HepG2 (cell line): ENCODE measurements at regions not wholly inside any gene's neighbourhood (a gene's known extent, or its start where the extent isn't known, plus 50 kb on each side); places are given as distances from the start of the nearest gene placed in this dataset.

Source experiments
- ATAC-seq: fragments of 200-7000 bp; cut with Tn5 transposase; 3 replicates; pipeline ENCODE4 v1.9.1; 2020; ENCODE audit warnings: mild to moderate bottlenecking, moderate library complexity
- BruUV-seq: library from RNA; stranded (reverse); fragments of 400-500 nt; replicated peaks from 2 replicates; lab custom pipeline; 2021; lab: Mats Ljungman, UMichigan
- CTCF ChIA-PET: fragments of 300-600 bp; formaldehyde crosslinking; extraction: SDS; loops from one replicate; lab custom pipeline; 2021; ENCODE audit warnings: low total read pairs, inconsistent platforms, low intra/inter-chr PET ratio; lab: Yijun Ruan, JAX
- POLR2A ChIA-PET: fragments of 350-600 bp; sonication (Branson Sonifier 250); formaldehyde crosslinking; loops from one replicate; lab custom pipeline; 2020; ENCODE audit warnings: antibody characterized with exemption, inconsistent platforms; lab: Yijun Ruan, JAX
- DNase-seq: peaks from one replicate; pipeline ENCODE4 v3.0.0-alpha.2; 2015; ENCODE audit warnings: low spot score
- FAIRE-seq: peaks from 3 replicates; lab custom pipeline; 2011; peaks lifted over from hg19 to GRCh38; lab: Jason Lieb, UNC
- H2AFZ ChIP-seq: one replicate; pipeline ENCODE4 v1.6.1; 2011; ENCODE audit warnings: low read length, inconsistent platforms
- H3K27ac ChIP-seq: fragments of 300-600 bp; 3 replicates; pipeline ENCODE4 v1.8.0; 2011; ENCODE audit warnings: mixed run types, mild to moderate bottlenecking, mixed read lengths, low read length, inconsistent platforms; ENCODE audit not compliant: insufficient read depth; ENCODE audit errors: extremely low read length
- H3K27me3 ChIP-seq, 2 experiments: fragments of 200-600 bp in 1 of 2; 2 replicates in 1 of 2; 3 replicates in 1 of 2; pipeline versions ENCODE4 v1.6.0 to v1.8.0; 2011; ENCODE audit warnings: low read length in 2 of 2, mild to moderate bottlenecking in 2 of 2, moderate library complexity in 2 of 2, inconsistent platforms in 1 of 2; ENCODE audit not compliant: insufficient read depth in 2 of 2, control insufficient read depth in 1 of 2
- H3K36me3 ChIP-seq, 2 experiments: fragments of 200-600 bp in 1 of 2; replicated peaks in 1 of 2; 2 replicates in 1 of 2; 3 replicates in 1 of 2; pipeline versions ENCODE4 v1.5.1 to v1.8.0; 2011; ENCODE audit warnings: low read length in 2 of 2, inconsistent platforms in 1 of 2; ENCODE audit not compliant: insufficient read depth in 2 of 2, control insufficient read depth in 1 of 2
- H3K4me1 ChIP-seq: 2 replicates; pipeline ENCODE4 v1.5.1; 2012; ENCODE audit warnings: low read length, inconsistent platforms; ENCODE audit not compliant: insufficient read depth
- H3K4me2 ChIP-seq: 2 replicates; pipeline ENCODE4 v1.6.0; 2011; ENCODE audit warnings: low read depth, low read length, inconsistent platforms
- H3K4me3 ChIP-seq, 3 experiments: fragments of 200-600 bp in 1 of 3; sonication (generic), shearing (Covaris generic) in 1 of 3; replicated peaks in 1 of 3; 2 replicates each; pipeline ENCODE4 v1.5.1; 2011 to 2016; ENCODE audit warnings: low read length in 3 of 3, inconsistent platforms in 2 of 3, low read depth in 2 of 3, mild to moderate bottlenecking in 2 of 3, control low read depth in 1 of 3, mixed read lengths in 1 of 3; ENCODE audit not compliant: insufficient read depth in 1 of 3
- H3K79me2 ChIP-seq: one replicate; pipeline ENCODE4 v1.6.1; 2011; ENCODE audit warnings: low read length, inconsistent platforms; ENCODE audit not compliant: insufficient read depth
- H3K9ac ChIP-seq: 2 replicates; pipeline ENCODE4 v1.6.0; 2011; ENCODE audit warnings: mild to moderate bottlenecking, low read depth, low read length, inconsistent platforms; ENCODE audit not compliant: insufficient read depth
- H3K9me3 ChIP-seq: 2 replicates; pipeline ENCODE4 v1.5.1; 2012; ENCODE audit warnings: mild to moderate bottlenecking, low read length
- H4K20me1 ChIP-seq: 2 replicates; pipeline ENCODE4 v1.6.0; 2011; ENCODE audit warnings: inconsistent platforms, mild to moderate bottlenecking, low read length, moderate library complexity; ENCODE audit not compliant: insufficient read depth
- MED1 ChIP-seq: sonication (generic); formaldehyde crosslinking; IDR thresholded peaks from 2 replicates; pipeline ENCODE4 v1.4.0; 2020; ENCODE audit warnings: missing genetic modification reagents
- MIER2 ChIP-seq: IDR thresholded peaks from 2 replicates; pipeline ENCODE4 v1.6.1; 2016; ENCODE audit warnings: missing biosample characterization, missing genetic modification reagents
- SMARCE1 ChIP-seq: fragments of 450-650 bp; IDR thresholded peaks from 2 replicates; pipeline ENCODE4 v1.6.1; 2017; ENCODE audit warnings: borderline replicate concordance
- TMF1 ChIP-seq: sonication (generic); formaldehyde crosslinking; IDR thresholded peaks from 2 replicates; pipeline ENCODE4 v1.8.1; 2022; ENCODE audit warnings: low read depth, missing genetic modification reagents
- WIZ ChIP-seq: sonication (generic); formaldehyde crosslinking; IDR thresholded peaks from 2 replicates; pipeline ENCODE4 v1.5.1; 2020; ENCODE audit warnings: mild to moderate bottlenecking, missing genetic modification reagents
- WGBS: methylation state at CpG from one replicate; pipeline ENCODE4 v1.1.6; 2017; ENCODE audit warnings: low lambda C conversion rate; 5-methylcytosine and 5-hydroxymethylcytosine counted together
- in situ Hi-C: cut with HindIII; loops from 2 replicates; pipeline ENCODE4 v1.10.0; 2017; ENCODE audit warnings: low pct_unique_long_range_greater_than_20kb; ENCODE audit not compliant: extremely low pct_ligation_motif_present
- intact Hi-C: fragments of 100-400 bp; cut with micrococcal nuclease; formaldehyde crosslinking; loops from one replicate; pipeline ENCODE4 v1.10.0; 2022; ENCODE audit not compliant: unreplicated experiment
- small RNA-seq, 3 experiments: library from RNA; depleted of rRNA; stranded (forward); fragments of <200 nt; gene quantifications; one replicate each; pipeline ENCODE3, GENCODE V24; 2012; ENCODE audit warnings: low read depth in 2 of 3, low replicate concordance in 1 of 3; ENCODE audit not compliant: insufficient read length in 3 of 3, insufficient read depth in 2 of 3

DNA sequence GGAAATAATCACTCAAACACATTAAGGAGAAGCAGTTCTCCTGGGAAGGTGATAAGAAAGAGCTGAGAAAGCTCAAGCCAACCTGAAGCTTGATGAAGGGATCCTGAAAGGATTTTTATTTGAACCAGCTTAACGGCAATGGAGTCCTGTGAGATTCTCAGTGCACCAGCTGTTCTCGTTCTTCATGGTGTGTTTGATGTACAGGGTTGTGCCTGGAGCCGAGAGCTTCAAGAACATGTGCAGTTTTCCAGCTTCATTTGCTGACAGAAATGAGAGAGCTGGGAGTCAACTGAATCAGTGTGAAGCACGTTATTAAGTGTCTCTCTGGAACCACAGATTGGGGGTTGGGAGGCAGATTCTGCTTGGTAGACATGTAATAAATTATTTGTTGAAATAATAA lies 115.7 kb downstream of the ANKRD50 start:
- ATAC-seq (no peak), FAIRE-seq (no peak), DNase-seq (no peak)
- Histone ChIP-seq H3K9me3 (no peaks in the 10 kb centered on the region), H3K9ac (no peak overlapping the region), H2AFZ (no peak overlapping the region), H3K4me3 (no peak overlapping the region), H3K79me2 (no peaks in the 10 kb centered on the region), H3K27me3 (no peaks in the 10 kb centered on the region), H3K36me3 (no peaks in the 10 kb centered on the region), H3K4me2 (no peak overlapping the region), H3K27ac (no peak overlapping the region), H3K4me1 (no peaks in the 10 kb centered on the region), H4K20me1 (no peaks in the 10 kb centered on the region)
- 1% methylated on average over 4 of the region's 4 CpGs for WGBS
- in situ Hi-C loops, result no loop called here
- BruUV-seq, result no TSS peak
- no peak for TF ChIP-seq SMARCE1
- ChIA-PET POLR2A (no interaction called here), CTCF (no interaction called here)
- intact Hi-C loops, result no loop called here

DNA sequence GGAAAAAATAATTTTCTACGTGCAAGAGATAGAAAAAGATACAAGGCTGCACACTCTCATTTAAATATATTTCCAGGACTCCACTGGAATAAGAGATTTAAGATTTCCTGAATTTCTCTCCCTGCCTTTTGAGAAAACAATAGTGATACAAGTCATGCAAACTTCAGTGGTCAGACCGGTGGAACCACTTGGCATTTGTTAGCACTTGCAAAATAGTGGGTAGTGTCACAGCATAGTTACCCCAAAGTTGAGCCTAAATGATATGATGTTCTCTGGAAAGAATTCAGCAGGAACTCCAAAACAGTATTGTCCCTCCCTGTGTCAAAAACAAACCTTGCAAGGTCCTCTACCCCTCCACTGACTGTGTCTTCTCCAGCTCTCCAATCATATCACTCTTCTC lies 102.3 kb downstream of the ANKRD50 start:
- H3K79me2 ChIP-seq, result no peaks in the 10 kb centered on the region
- CTCF ChIA-PET, result no interaction called here
- no peak for DNase-seq
- 20% methylated on average over 2 of the region's 2 CpGs for WGBS
- H2AFZ ChIP-seq, result no peak overlapping the region
- no peaks in the 10 kb centered on the region for H3K9me3 ChIP-seq
- TF ChIP-seq MED1 (CRISPR knock-in tag) (no peak), TMF1 (no peak), MIER2 (CRISPR knock-in tag) (no peak), WIZ (CRISPR knock-in tag) (no peak)
- TF ChIP-seq, all 625 proteins: peak for 0
- no peak for FAIRE-seq
- POLR2A ChIA-PET, result no interaction called here
- Histone ChIP-seq H3K4me2 (no peak overlapping the region), H3K27me3 (no peaks in the 10 kb centered on the region), H3K27ac (no peak overlapping the region), H4K20me1 (no peaks in the 10 kb centered on the region), H3K9ac (no peak overlapping the region), H3K4me3 (no peak overlapping the region), H3K36me3 (no peaks in the 10 kb centered on the region), H3K4me1 (no peaks in the 10 kb centered on the region)
- BruUV-seq, result no TSS peak
- intact Hi-C loops (no loop called here), in situ Hi-C loops (no loop called here)
- no peak for ATAC-seq

Small RNAs in the stretch of these regions (small RNA-seq; reads per million reads assigned to genes)
- 0 reads per million in 3 experiments for gene AC093767.1
